Left colon (tissue), 2 donors: ENCODE measurements at regions not wholly inside any gene's neighbourhood (a gene's known extent, or its start where the extent isn't known, plus 50 kb on each side); places are given as distances from the start of the nearest gene placed in this dataset.
"Not testable (repeated sequence)": the region's sequence is repeated elsewhere in the genome, so short reads cannot be mapped to it uniquely, and the experiment has no call there.

Experiments
- ATAC-seq: fragments of 200-7000 bp; cut with Tn5 transposase; one replicate; pipeline ENCODE4 v1.9.1; 2020; ENCODE audit warnings: mild to moderate bottlenecking, moderate library complexity
- DNase-seq, 2 donors: peaks; one replicate each; pipeline ENCODE4 v3.0.0-alpha.2; 2020
- intact Hi-C, 2 donors: fragments of 100-400 bp; cut with DNase I in 1 of 2; cut with micrococcal nuclease in 1 of 2; formaldehyde crosslinking; loops; one replicate each; pipeline versions ENCODE4 v1.11.2 to v1.14.0; 2022; cut with DNase I, micrococcal nuclease
- donor health status: DM: no; HTN: no; CAD: no.
- donor health status: DM: yes; HTN: yes; CAD: no.

DNA sequence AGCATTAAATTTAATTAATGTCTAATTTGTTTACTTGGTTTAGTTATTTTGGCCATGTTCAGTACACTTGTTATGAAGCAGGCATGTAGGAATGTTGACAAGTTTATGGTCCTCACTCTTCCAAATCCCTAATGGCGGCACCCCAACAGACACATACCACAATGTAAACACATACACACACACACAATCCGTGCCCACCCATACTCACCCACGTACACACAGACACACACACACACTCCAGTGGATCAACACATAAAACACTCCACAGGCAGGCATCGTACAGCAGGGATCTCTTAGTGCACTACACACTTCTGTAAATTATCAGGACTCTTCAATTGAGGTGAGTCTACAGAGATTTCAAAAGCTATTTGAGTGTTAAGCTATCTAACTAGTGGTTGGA, 767.5 kb downstream of the FOXD4L6 start:
- intact Hi-C loops, ATAC-seq: not testable (repeated sequence)
- peak in 1 of 2 donors; percentile 0 for DNase-seq

DNA sequence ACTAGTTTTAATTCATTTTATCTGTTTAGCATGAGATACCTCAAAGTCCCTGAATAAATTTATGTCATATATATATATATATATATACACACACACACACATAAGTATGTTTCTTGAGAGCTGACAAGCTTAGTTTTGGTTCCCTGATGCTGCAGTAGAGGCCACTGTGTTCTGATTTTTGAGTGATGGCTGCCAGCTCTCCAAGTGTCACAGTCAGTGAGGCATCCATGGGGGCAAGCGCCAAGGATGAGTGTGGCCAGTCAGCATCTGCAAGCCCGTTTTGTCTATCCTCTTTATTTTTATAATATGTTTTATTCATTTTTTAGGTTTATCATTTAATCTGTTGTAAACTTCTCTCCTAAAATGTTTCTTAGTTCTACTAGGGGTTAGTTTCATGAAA, 797.5 kb downstream of the FOXD4L6 start:
- DNase-seq, ATAC-seq, intact Hi-C loops: not testable (repeated sequence)

DNA sequence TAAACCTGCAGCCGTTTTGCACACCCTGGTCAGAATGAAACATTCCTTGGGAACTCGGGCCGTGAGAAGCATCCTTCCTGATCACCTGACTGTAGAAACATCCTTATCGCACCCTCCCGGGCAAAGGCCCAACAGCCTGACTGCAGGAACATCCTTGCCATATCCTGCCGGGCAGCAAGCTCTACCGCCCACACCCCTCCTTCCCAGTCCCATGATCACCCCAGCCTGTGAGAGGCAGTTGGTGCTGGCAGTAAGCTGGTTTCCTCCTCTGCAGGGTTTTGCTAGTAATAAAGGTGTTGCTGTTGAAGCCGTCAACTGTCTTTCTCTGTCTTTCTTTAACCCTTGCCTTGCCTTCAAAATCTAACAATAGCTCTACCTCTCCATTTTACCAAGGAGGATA, 799.6 kb downstream of the FOXD4L6 start:
- peak; percentile 68 for ATAC-seq
- intact Hi-C loops, DNase-seq: not testable (repeated sequence)

DNA sequence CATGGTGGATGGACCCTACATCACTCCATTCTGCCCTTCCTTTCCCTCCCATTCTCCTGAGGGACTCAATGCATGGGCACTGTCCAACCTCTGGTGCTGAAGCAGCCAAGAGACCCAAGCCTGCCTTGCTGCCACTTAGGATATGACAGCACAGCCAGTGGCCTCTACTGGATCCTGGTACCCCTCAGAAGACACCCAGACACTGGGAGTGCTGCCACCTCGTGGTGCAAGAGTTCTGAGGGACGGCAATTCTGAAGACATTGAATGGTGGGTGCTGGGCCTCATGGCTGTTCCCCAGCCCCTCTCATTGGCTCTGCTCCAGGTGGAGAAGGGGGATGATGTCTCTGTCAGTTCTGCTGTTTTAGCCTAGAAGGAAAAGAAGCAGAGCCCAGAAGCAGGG, 802.3 kb downstream of the FOXD4L6 start:
- intact Hi-C loops, ATAC-seq, DNase-seq: not testable (repeated sequence)

DNA sequence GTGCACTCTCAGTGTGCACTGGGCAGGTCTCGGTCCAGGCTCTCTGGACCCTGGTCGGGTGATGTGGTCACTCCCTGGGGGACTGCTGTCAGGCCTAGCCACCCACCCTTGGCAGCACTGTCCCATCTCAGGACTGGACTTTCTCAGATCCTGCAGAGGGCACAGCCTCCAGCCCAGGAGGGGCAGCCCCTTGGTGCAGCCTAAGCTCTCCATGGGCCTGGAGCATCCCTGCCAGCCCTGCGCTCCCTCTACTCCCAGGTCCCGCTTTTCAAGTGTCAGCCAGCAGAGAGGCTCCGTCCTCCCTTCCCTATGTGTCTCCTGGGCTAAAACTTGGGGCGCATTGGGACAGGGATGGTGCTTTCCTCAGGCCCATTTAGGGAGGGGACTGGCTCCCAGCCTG, 805.8 kb downstream of the FOXD4L6 start:
- intact Hi-C loops, DNase-seq, ATAC-seq: not testable (repeated sequence)

DNA sequence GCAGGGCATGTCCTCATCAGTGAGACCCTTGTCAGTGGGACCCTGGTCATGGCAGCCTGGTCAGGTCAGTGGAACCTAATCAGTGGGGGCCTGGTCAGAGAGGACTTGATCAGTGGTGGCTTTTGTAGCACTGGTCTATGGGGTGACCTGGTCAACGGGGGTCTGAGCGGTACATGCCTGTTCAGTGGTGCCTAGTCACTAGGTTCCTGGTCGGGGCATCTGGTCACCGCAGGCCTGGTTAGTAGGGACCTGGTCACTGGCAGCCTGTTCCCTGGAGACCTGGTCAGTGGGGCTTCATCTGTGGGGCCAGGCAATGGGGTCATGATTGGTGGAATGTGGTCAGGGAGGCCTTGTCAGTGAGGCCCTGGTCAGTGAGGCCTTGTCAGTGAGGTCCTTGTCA, 806.6 kb downstream of the FOXD4L6 start:
- DNase-seq, ATAC-seq, intact Hi-C loops: not testable (repeated sequence)

DNA sequence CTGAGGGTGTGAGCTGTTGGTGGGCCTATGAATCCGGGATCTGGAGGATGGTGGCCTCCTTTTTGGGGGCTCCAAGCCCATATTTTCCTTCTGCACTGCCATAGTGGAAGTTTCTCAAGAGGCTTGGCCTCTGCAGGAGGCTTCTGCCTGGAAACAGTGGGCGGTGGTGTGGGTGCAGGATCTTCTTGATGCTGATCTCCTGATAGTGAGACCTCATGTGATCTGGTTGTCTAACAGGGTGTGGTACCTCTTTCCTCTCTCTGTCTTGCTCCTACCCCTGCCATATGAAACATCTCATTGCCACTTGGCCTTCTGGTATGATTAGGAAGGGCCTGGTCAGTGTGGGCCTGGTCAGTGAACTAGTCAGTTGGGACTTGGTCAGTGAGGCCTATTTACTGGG, 807.3 kb downstream of the FOXD4L6 start:
- ATAC-seq, intact Hi-C loops, DNase-seq: not testable (repeated sequence)

DNA sequence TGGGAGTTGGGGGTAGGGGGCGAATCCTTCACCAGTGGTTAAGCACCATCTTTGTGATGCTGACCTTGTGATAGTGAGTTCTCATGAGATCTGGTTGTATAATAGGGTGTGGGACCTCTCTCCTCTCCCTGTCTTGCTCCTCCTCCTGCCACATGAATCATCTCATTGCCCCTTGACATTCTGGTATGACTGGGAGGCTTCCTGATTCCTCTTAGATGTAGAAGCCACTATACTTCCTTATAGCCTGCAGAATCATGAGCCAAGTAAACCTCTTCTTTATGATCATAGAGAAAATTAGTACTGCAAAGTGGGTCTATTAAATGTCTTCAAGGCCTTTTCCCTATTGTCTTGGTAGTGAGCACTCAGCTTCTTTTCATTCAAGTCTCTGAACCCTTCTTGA, 813.3 kb downstream of the FOXD4L6 start:
- DNase-seq, intact Hi-C loops: not testable (repeated sequence)
- ATAC-seq: peak; percentile 98

DNA sequence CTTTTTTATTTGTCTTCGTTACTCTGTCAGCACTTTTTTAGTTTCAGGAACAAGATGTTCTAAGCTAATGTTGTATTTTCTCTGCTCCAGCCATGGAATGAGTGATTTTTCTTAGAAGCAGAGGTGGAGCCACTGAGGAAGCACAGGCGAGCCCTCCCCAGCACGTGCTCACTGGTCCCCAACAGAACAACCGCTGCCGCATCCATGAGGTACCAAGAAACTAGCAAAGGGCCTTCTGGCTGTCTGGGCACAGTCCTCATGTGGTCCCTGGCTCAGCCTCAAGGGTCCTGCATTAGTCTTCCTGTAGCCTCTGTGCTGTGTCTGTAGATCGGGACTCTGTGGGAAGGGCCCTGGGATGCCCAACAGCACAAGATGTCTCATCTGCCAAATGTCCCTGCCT, 838.5 kb downstream of the FOXD4L6 start:
- ATAC-seq, intact Hi-C loops, DNase-seq: not testable (repeated sequence)
